Tibial nerve (tissue), 4 donors: ENCODE measurements at regions not wholly inside any gene's neighbourhood (a gene's known extent, or its start where the extent isn't known, plus 50 kb on each side); places are given as distances from the start of the nearest gene placed in this dataset.

ENCODE experiments used
- DNase-seq, 2 donors: peaks; one replicate each; pipeline ENCODE4 v3.0.0-alpha.2; 2019; ENCODE audit warnings: low spot score in 2 of 2
- H3K27ac ChIP-seq, 4 donors: fragments of 200-600 bp; sonication (generic) in 3 of 4; one replicate each; pipeline ENCODE4 v1.5.1; 2017 to 2019; ENCODE audit warnings: mild to moderate bottlenecking in 1 of 4
- H3K27me3 ChIP-seq, 2 donors: fragments of 200-600 bp; sonication (generic) in 1 of 2; one replicate each; pipeline versions ENCODE4 v1.5.1 to v1.6.0; 2017 to 2019
- H3K36me3 ChIP-seq, 3 donors: fragments of 200-600 bp; sonication (generic); one replicate each; pipeline ENCODE4 v1.5.1; 2018 to 2019
- H3K4me1 ChIP-seq, 4 donors: fragments of 200-600 bp; sonication (generic) in 3 of 4; one replicate each; pipeline ENCODE4 v1.5.1; 2017 to 2019
- H3K4me3 ChIP-seq, 4 donors: fragments of 200-600 bp; sonication (generic) in 3 of 4; one replicate each; pipeline ENCODE4 v1.5.1; 2017 to 2019; ENCODE audit warnings: mild to moderate bottlenecking in 1 of 4, moderate library complexity in 1 of 4
- H3K9me3 ChIP-seq, 4 donors: fragments of 200-600 bp; sonication (generic) in 3 of 4; one replicate each; pipeline ENCODE4 v1.5.1; 2017 to 2019
- CTCF ChIP-seq, 5 experiments: fragments of 200-600 bp in 3 of 5; fragments of 450-650 bp in 2 of 5; sonication (generic) in 3 of 5; IDR thresholded peaks; one replicate each; pipeline ENCODE4 v1.5.1; 2016 to 2019; ENCODE audit warnings: antibody characterized with exemption in 5 of 5, mild to moderate bottlenecking in 3 of 5, moderate library complexity in 2 of 5
- EP300 ChIP-seq, 2 donors: sonication (generic); formaldehyde crosslinking; IDR thresholded peaks; one replicate each; pipeline ENCODE4 v1.6.1; 2017; ENCODE audit warnings: antibody characterized with exemption in 2 of 2, mild to moderate bottlenecking in 1 of 2
- POLR2A ChIP-seq, 2 donors: fragments of 450-650 bp; IDR thresholded peaks; one replicate each; pipeline ENCODE4 v1.6.1; 2017; ENCODE audit warnings: antibody characterized with exemption in 2 of 2, mild to moderate bottlenecking in 2 of 2, moderate library complexity in 2 of 2
- WGBS, 2 donors: methylation state at CpG; one replicate each; pipeline ENCODE4 v1.1.5; 2018; 5-methylcytosine and 5-hydroxymethylcytosine counted together

GRCh38 chr11:119783466-119784400, 54.7 kb upstream of the NECTIN1 start:
- 85 to 86% methylated on average over 7 to 8 of the region's 8 CpGs for WGBS, 2 donors
- Histone ChIP-seq H3K4me3 (no peak overlapping the region), H3K27me3 (peaks cover 0 to 9% of the 10 kb centered on the region in 2 donors), H3K4me1 (peaks cover 0 to 27% (median 0%) of the 10 kb centered on the region in 4 donors), H3K9me3 (peaks cover 0 to 14% (median 0%) of the 10 kb centered on the region in 4 donors), H3K36me3 (no peaks in the 10 kb centered on the region), H3K27ac (no peak overlapping the region)
- TF ChIP-seq EP300 (IDR thresholded peaks at IDR 0.05) (no peak), CTCF (IDR thresholded peaks at IDR 0.05) (no peak), POLR2A (IDR thresholded peaks at IDR 0.05) (no peak)
- DNase-seq: no peak

- peaks cover 0 to 14% (median 0%) of the 10 kb centered on the region in 4 donors for H3K9me3 ChIP-seq
- TF ChIP-seq POLR2A (IDR thresholded peaks at IDR 0.05): no peak
- no peak for TF ChIP-seq CTCF (IDR thresholded peaks at IDR 0.05)
- no peak for TF ChIP-seq EP300 (IDR thresholded peaks at IDR 0.05)
- no peak overlapping the region for H3K27ac ChIP-seq
- WGBS, 2 donors: 39 to 44% methylated on average over 6 of the region's 6 CpGs
- peaks cover 0 to 27% (median 0%) of the 10 kb centered on the region in 4 donors for H3K4me1 ChIP-seq
- no peak overlapping the region for H3K4me3 ChIP-seq
- DNase-seq: no peak
- peaks cover 0 to 9% of the 10 kb centered on the region in 2 donors for H3K27me3 ChIP-seq
- no peaks in the 10 kb centered on the region for H3K36me3 ChIP-seq
Observed at GRCh38 chr11:119782739-119783072, 53.7 kb upstream of the NECTIN1 start.

GRCh38 chr11:119782006-119782738, 53.2 kb upstream of the NECTIN1 start:
- WGBS, 2 donors: 50 to 52% methylated on average over 19 of the region's 19 CpGs
- TF ChIP-seq POLR2A (IDR thresholded peaks at IDR 0.05) (no peak), EP300 (IDR thresholded peaks at IDR 0.05) (no peak), CTCF (IDR thresholded peaks at IDR 0.05) (no peak)
- Histone ChIP-seq H3K4me3 (no peak overlapping the region), H3K4me1 (peaks cover 0 to 27% (median 0%) of the 10 kb centered on the region in 4 donors), H3K27ac (no peak overlapping the region), H3K27me3 (peaks cover 0 to 9% of the 10 kb centered on the region in 2 donors), H3K36me3 (no peaks in the 10 kb centered on the region), H3K9me3 (peaks cover 0 to 14% (median 0%) of the 10 kb centered on the region in 4 donors)
- DNase-seq: no peak

GRCh38 chr11:119780222-119780953, 51.4 kb upstream of the NECTIN1 start:
- Histone ChIP-seq H3K4me1 (peaks cover 0 to 27% (median 0%) of the 10 kb centered on the region in 4 donors), H3K9me3 (peaks cover 0 to 14% (median 0%) of the 10 kb centered on the region in 4 donors), H3K27me3 (peaks cover 0 to 9% of the 10 kb centered on the region in 2 donors), H3K36me3 (no peaks in the 10 kb centered on the region), H3K27ac (peak overlapping the region in 1 of 4 donors; percentile 5), H3K4me3 (no peak overlapping the region)
- TF ChIP-seq EP300 (IDR thresholded peaks at IDR 0.05) (no peak), CTCF (IDR thresholded peaks at IDR 0.05) (no peak), POLR2A (IDR thresholded peaks at IDR 0.05) (no peak)
- 43 to 53% methylated on average over 2 of the region's 2 CpGs for WGBS, 2 donors
- no peak for DNase-seq
